ENCODE measurements at regions not wholly inside any gene's neighbourhood (a gene's known extent, or its start where the extent isn't known, plus 50 kb on each side); places are given as distances from the start of the nearest gene placed in this dataset.

DNA sequence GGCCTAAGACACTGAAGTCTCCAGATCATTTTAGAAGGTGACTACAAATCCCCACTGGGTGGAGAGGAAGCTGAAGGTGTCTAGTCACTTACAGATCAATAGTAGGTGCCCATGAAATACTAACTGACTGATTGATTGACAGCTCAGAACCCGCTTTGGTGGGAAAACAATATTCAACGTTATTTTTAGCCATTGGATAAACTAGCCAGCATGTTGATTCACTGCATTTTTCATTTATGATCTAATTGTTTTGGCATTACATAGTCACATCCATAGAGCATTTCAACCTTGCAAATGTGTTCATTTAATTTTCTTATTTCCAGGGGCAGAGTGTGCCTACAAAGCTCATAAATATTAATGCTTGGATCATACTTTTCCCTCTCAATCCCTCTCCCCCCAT is 162.3 kb downstream of the MREG start:
- H3K9me3 ChIP-seq (replicated peaks): no peaks in the 10 kb centered on the region
- peak overlapping the region; percentile 33; the same call in 1 of the 2 replicates for H3K27ac ChIP-seq
- no peaks in the 10 kb centered on the region for H3K36me3 ChIP-seq
- H3K4me3 ChIP-seq: no peak overlapping the region
- peaks cover 10% of the 10 kb centered on the region for H3K4me1 ChIP-seq (replicated peaks)
- DNase-seq (ENCODE audit: low read depth in 1 of 2, low spot score in 2 of 2): no peak
- H3K27me3 ChIP-seq (replicated peaks): no peaks in the 10 kb centered on the region

DNA sequence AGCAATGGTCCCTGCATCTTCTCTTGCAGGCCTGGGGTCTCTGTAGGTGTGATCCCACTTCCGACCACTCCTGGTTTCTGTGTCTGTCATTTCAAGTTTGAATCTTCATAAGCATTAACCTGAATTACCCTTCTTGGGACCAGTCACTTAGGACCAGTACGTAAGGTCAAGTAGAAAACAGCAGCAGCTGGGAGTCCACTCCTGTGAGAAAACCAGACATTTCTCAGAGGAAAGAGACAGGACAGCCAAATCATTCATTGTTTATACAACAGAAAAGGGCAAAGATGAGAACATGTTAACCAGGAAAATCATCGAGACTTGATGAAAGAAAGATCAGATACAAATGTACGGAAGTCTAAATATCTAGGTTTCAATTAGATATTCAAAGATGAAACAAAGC is 163.0 kb downstream of the MREG start:
- peaks cover 10% of the 10 kb centered on the region for H3K4me1 ChIP-seq (replicated peaks)
- no peaks in the 10 kb centered on the region for H3K9me3 ChIP-seq (replicated peaks)
- no peak overlapping the region for H3K4me3 ChIP-seq
- 0 out of 2 replicates have a peak overlapping the region, but pooled peaks have one; percentile 33 for H3K27ac ChIP-seq
- no peaks in the 10 kb centered on the region for H3K27me3 ChIP-seq (replicated peaks)
- H3K36me3 ChIP-seq: no peaks in the 10 kb centered on the region
- DNase-seq (ENCODE audit: low read depth in 1 of 2, low spot score in 2 of 2): no peak

DNA sequence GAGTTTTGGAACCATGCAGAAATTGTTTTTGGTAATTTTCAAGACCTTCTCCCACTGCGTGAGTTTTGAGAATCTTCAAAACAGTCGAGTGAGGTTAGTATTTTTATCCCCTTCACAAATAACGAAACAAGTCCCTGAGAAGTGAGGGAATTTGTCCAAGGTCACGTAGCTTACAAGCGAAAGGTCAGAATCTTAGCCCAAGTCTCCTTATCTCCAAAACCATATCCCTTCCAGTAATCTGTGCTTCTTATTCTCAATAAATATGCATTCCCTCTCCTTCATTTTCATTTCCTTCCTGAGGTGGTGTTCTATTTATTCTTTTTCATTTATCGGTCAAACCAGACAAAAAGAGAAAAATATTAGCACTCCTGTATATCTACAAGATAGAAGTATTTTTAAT is 163.6 kb downstream of the MREG start:
- H3K27ac ChIP-seq: no peak overlapping the region

DNA sequence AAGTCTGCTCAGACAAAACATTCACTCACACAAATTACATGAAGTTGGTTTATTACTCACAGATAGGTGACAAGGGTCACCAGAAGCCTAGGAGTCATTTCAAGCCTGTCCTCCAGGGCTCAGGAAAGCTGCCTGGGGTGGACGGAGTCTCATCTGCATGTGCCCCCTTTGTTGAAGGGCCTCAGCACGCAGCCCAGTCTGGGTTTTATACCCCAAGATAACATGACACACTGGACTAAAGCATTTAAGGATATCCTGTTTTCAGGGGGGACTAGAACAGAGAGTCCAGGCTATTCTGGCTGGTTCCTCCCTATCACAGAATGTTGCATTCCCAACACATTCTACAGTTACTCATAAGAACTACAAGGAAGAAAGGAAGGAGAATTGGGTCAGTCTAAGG is 164.7 kb downstream of the MREG start:
- no peaks in the 10 kb centered on the region for H3K9me3 ChIP-seq (replicated peaks)
- H3K4me3 ChIP-seq: no peak overlapping the region
- no peak overlapping the region for H3K27ac ChIP-seq
- no peaks in the 10 kb centered on the region for H3K36me3 ChIP-seq
- DNase-seq (ENCODE audit: low read depth in 1 of 2, low spot score in 2 of 2): no peak
- H3K27me3 ChIP-seq (replicated peaks): no peaks in the 10 kb centered on the region
- H3K4me1 ChIP-seq (replicated peaks): peaks cover 15% of the 10 kb centered on the region

More for the DNA sequence above, 163.6 kb downstream of the MREG start:
- Histone ChIP-seq H3K36me3 (no peaks in the 10 kb centered on the region), H3K4me3 (no peak overlapping the region), H3K27me3 (replicated peaks) (no peaks in the 10 kb centered on the region), H3K9me3 (replicated peaks) (no peaks in the 10 kb centered on the region), H3K4me1 (replicated peaks) (peaks cover 10% of the 10 kb centered on the region)
- no peak for DNase-seq (ENCODE audit: low read depth in 1 of 2, low spot score in 2 of 2)

DNA sequence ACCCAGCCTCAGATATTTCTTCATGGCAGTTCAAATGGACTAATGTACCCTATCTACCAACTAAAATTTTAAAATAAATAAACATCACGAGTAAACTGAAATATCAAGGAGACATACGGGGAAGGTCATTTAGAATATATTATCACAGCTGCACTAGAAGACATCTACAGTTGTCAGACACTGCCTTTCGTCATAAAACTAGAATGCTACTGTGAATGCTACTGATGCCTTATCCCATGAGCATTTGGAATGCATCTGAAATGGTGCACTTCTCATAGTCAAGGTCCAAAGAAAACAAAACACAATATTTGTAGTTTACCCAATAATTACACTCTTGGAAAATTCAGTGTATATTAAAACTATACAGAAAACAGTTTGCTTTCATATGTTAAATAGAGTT is 165.2 kb downstream of the MREG start:
- Histone ChIP-seq H3K27ac (no peak overlapping the region), H3K4me3 (no peak overlapping the region), H3K9me3 (replicated peaks) (no peaks in the 10 kb centered on the region), H3K27me3 (replicated peaks) (no peaks in the 10 kb centered on the region), H3K4me1 (replicated peaks) (peaks cover 20% of the 10 kb centered on the region), H3K36me3 (no peaks in the 10 kb centered on the region)
- DNase-seq (ENCODE audit: low read depth in 1 of 2, low spot score in 2 of 2): no peak

DNA sequence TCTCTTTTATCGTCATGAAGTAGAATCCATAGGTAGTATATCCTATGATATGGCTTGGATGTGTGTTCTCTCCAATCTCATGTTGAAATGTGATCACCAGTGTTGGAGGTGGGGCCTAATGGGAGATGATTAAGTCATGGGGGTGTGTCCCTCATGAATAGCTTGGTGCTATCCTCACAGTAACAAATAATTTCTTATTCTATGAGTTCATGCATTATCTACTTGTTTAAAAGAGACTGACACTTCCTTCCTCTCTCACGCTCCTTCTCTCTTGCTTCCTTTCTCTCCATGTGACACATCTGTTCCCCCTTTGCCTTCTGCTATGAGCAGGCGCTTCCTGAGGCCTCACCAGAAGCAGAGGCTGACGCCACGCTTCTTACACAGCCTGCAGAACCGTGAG is 165.6 kb downstream of the MREG start:
- no peak for DNase-seq (ENCODE audit: low read depth in 1 of 2, low spot score in 2 of 2)
- no peaks in the 10 kb centered on the region for H3K27me3 ChIP-seq (replicated peaks)
- no peak overlapping the region for H3K4me3 ChIP-seq
- no peaks in the 10 kb centered on the region for H3K9me3 ChIP-seq (replicated peaks)
- no peak overlapping the region for H3K27ac ChIP-seq
- peaks cover 20% of the 10 kb centered on the region for H3K4me1 ChIP-seq (replicated peaks)
- no peaks in the 10 kb centered on the region for H3K36me3 ChIP-seq

DNA sequence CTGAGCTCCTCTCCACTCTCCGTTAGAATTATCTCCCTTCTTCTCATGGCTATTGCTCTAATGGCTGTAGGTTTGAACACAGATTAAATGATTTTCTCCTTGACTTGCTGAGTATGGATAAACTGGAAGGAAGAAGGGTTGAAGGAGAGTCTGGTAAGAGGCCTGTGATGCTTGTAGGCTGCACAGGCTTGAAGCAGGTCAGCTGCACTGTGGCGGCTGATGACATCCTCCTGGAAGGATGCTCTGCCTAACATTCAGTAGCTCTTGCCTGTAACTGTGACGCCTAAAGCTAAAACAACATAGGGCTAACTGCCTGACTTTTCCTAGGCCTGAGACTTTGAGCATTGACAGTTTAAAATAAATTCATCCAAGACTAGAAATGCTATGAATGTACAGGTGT is 166.3 kb downstream of the MREG start:
- no peak overlapping the region for H3K4me3 ChIP-seq
- DNase-seq (ENCODE audit: low read depth in 1 of 2, low spot score in 2 of 2): no peak
- H3K27ac ChIP-seq: no peak overlapping the region
- peaks cover 20% of the 10 kb centered on the region for H3K4me1 ChIP-seq (replicated peaks)
- H3K9me3 ChIP-seq (replicated peaks): no peaks in the 10 kb centered on the region
- H3K27me3 ChIP-seq (replicated peaks): no peaks in the 10 kb centered on the region
- H3K36me3 ChIP-seq: no peaks in the 10 kb centered on the region

DNA sequence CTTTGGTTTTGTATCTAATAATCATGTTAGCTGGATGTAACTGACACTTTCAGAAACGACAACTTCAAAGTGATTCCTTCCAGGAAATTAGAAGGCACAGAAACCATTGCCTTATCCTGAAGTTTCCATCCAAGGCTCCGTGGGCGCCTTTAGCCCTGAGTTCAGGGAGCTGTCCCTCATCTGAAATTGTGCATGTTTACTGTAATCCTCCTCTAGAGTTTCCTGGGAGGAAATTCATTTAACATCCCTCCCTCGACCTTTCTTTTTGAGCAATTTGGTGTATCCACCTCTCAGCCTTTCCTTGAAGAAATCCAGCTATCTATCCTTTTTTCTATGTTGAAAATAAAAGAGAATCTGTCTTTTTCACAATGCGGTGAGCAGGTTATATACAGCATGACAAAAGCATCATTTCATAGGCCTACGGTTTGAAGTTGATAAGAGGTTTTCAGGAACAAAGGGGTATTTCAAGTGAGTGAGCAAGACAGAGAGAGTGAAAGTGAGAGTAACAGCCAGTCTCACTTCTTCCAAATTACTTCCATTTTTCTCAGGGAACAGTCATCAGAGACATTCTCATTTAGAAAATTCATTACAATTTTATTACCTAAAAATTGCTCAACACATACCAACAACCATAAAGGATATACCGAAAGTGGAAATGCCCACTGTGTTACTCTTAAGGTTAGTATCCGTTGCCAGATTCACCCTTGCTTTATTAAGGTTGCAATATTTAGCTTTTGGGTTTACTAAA is 167.3 kb downstream of the MREG start:
- Histone ChIP-seq H3K9me3 (replicated peaks) (no peaks in the 10 kb centered on the region), H3K4me1 (replicated peaks) (peaks cover 15% of the 10 kb centered on the region), H3K27me3 (replicated peaks) (no peaks in the 10 kb centered on the region)

DNA sequence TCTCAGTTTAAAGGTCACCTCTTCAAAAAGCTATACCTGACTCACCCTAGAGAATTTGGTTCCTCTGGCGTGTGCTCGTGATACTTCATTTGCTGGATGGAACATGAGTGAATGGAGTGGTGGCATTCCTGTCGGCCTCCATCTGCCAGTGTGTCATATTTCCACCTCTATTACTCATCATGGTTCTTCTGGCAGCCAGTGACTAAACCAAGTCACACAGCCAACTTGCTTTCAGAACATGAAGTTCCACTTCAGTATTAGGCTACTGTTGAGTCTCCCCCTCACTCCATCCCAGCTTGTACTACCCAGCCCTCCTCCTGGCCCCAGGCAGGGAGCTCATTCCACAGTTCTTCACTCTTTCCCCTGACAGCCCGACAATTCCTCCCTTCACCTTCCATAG is 169.8 kb downstream of the MREG start:
- Histone ChIP-seq H3K4me3 (no peak overlapping the region), H3K9me3 (replicated peaks) (no peaks in the 10 kb centered on the region), H3K4me1 (replicated peaks) (peaks cover 10% of the 10 kb centered on the region), H3K27ac (no peak overlapping the region), H3K27me3 (replicated peaks) (no peaks in the 10 kb centered on the region), H3K36me3 (no peaks in the 10 kb centered on the region)
- DNase-seq (ENCODE audit: low read depth in 1 of 2, low spot score in 2 of 2): peak in 1 of 2 experiments; percentile 28

More for the DNA sequence above, 167.3 kb downstream of the MREG start:
- H3K4me3 ChIP-seq: no peak overlapping the region
- no peak for DNase-seq (ENCODE audit: low read depth in 1 of 2, low spot score in 2 of 2)
- H3K36me3 ChIP-seq: no peaks in the 10 kb centered on the region
- no peak overlapping the region for H3K27ac ChIP-seq

DNA sequence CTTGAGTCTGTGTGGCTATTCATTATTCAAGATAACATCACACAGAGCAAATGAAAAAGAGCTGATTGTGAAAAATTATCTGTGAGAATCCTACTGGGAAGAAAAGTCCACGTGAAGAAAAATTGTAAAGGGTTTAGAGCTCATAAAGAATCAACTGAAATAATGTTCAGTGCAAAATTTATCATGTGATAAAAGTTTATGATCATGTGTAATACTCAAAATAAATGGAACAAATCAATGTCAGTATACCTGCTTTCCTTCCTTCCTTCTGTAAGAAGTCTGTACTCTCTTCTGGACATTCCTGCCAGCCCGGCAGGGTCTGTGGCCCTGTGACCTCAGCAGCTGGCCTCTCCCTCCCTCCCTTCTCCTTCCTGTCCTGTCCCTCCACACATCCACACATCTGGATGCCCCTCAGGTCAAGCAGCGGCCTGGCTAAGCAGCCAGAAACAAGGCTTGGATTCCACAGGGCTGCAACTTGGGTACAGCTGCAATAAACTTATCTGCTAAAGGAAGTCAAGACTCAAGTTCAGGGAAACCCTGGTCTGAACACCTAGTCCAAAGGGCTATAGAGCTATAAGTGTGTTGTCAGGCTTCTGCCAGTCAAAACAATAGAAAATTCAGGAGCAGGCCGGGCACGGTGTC is 172.1 kb downstream of the MREG start:
- no peaks in the 10 kb centered on the region for H3K27me3 ChIP-seq (replicated peaks)
- no peak overlapping the region for H3K4me3 ChIP-seq
- H3K27ac ChIP-seq: no peak overlapping the region
- H3K4me1 ChIP-seq (replicated peaks): peaks cover 10% of the 10 kb centered on the region
- H3K36me3 ChIP-seq: no peaks in the 10 kb centered on the region
- H3K9me3 ChIP-seq (replicated peaks): no peaks in the 10 kb centered on the region
- DNase-seq (ENCODE audit: low read depth in 1 of 2, low spot score in 2 of 2): no peak

DNA sequence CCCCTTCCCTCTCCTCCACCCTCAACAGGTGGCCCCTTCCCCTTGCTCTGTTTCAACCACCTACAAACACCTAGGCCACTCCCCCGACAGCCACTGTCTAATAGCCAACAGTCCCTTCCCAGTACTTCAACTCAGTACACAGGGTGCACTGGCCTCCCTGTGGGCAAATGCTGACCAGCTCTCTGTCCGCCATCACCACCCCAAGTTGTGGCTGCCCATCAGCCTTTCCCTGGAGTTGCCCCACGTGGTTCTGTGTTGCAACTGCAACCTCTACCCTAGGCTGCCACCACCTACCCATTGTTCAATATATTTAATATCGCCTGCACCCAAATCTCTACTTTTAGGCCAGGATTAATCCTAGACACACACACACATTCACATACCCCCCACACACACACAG is 173.5 kb downstream of the MREG start:
- Histone ChIP-seq H3K9me3 (replicated peaks) (no peaks in the 10 kb centered on the region), H3K36me3 (no peaks in the 10 kb centered on the region), H3K4me1 (replicated peaks) (peaks cover 10% of the 10 kb centered on the region), H3K27me3 (replicated peaks) (no peaks in the 10 kb centered on the region), H3K4me3 (no peak overlapping the region), H3K27ac (no peak overlapping the region)
- DNase-seq (ENCODE audit: low read depth in 1 of 2, low spot score in 2 of 2): no peak

DNA sequence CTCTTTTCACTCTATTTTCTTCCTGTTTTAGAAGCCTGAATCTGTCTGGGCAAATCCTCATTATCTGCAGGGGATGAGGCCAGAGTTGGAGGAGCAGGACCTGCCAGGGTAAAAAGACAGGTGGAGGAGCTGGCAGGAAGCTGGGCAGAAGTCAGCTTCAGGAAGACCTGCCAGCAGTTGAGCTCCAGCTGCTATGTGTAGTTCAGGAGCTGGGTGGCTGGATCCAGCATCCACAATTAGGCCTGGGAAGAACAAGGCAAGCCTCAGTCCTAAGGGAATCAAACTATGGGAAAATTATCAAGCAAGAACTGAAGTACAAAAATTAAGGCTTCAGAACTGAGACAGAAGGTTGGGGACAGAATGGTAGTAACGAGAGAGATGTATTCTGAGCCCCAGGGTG is 174.0 kb downstream of the MREG start:
- no peak overlapping the region for H3K27ac ChIP-seq
- DNase-seq (ENCODE audit: low read depth in 1 of 2, low spot score in 2 of 2): no peak
- peaks cover 10% of the 10 kb centered on the region for H3K4me1 ChIP-seq (replicated peaks)
- no peaks in the 10 kb centered on the region for H3K27me3 ChIP-seq (replicated peaks)
- no peak overlapping the region for H3K4me3 ChIP-seq
- no peaks in the 10 kb centered on the region for H3K9me3 ChIP-seq (replicated peaks)
- no peaks in the 10 kb centered on the region for H3K36me3 ChIP-seq

DNA sequence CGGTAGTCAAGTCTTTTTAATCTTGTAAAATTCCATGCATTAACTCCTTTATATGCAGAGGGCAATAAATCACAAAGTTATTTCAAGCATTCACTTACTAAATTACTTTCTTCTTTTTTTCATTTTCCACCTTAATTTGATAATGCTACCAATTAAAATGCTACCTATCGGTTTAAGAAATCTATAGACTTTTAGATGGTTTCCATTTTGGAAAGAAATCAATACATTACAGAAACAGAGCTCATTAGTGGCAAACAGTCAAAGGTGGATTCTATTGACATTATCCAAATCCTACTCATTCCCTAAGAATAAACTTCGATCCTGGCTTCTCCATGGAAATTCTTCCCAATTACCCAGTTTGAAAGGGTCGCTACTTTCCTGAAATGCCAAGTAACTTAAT is 176.5 kb downstream of the MREG start:
- no peak overlapping the region for H3K27ac ChIP-seq
- H3K36me3 ChIP-seq: no peaks in the 10 kb centered on the region
- no peak overlapping the region for H3K4me3 ChIP-seq
- no peaks in the 10 kb centered on the region for H3K9me3 ChIP-seq (replicated peaks)
- no peak for DNase-seq (ENCODE audit: low read depth in 1 of 2, low spot score in 2 of 2)
- H3K27me3 ChIP-seq (replicated peaks): no peaks in the 10 kb centered on the region
- peaks cover 6% of the 10 kb centered on the region for H3K4me1 ChIP-seq (replicated peaks)

DNA sequence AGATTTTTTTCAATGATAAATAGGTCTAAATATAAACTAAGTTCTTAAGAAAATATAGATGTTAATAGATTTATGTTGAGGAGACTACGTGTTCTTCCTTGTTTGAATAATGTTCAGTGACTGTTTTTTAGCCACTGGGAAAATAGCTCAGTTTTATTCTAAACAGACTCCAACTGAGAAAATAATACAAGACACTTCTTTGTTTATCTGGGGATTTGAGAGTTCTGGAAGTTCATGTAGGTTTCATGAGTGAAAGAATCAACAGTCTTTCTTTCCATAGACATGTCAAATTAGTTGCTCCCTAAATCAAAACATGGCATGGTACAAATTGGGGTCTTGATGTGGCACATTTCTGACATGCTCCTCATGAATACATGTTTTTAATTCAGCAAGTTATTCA is 177.7 kb downstream of the MREG start:
- H3K4me3 ChIP-seq: no peak overlapping the region
- H3K27me3 ChIP-seq (replicated peaks): no peaks in the 10 kb centered on the region
- no peaks in the 10 kb centered on the region for H3K36me3 ChIP-seq
- H3K27ac ChIP-seq: no peak overlapping the region
- H3K9me3 ChIP-seq (replicated peaks): no peaks in the 10 kb centered on the region
- H3K4me1 ChIP-seq (replicated peaks): peaks cover 6% of the 10 kb centered on the region
- DNase-seq (ENCODE audit: low read depth in 1 of 2, low spot score in 2 of 2): no peak

Data from SJSA1 (cell line).